Mammary epithelial cell (primary cell): ENCODE measurements at regions not wholly inside any gene's neighbourhood (a gene's known extent, or its start where the extent isn't known, plus 50 kb on each side); places are given as distances from the start of the nearest gene placed in this dataset.

Experiments used
- EZH2 ChIP-seq: IDR thresholded peaks from 2 replicates; pipeline ENCODE4 v1.6.1; 2012; ENCODE audit warnings: low read length, inconsistent platforms, borderline replicate concordance
- TF ChIP-seq, protein P1 (sequence below), 2 donors: IDR thresholded peaks in 1 of 2; conservative IDR thresholded peaks in 1 of 2; 2 replicates each; pipeline ENCODE4 v1.5.1; 2011 to 2012; ENCODE audit warnings: inconsistent platforms in 2 of 2, low read length in 2 of 2, mild to moderate bottlenecking in 2 of 2, control low read depth in 1 of 2, low read depth in 1 of 2; ENCODE audit not compliant: insufficient read depth in 1 of 2; ENCODE audit errors: extremely low read depth in 1 of 2

DNA sequence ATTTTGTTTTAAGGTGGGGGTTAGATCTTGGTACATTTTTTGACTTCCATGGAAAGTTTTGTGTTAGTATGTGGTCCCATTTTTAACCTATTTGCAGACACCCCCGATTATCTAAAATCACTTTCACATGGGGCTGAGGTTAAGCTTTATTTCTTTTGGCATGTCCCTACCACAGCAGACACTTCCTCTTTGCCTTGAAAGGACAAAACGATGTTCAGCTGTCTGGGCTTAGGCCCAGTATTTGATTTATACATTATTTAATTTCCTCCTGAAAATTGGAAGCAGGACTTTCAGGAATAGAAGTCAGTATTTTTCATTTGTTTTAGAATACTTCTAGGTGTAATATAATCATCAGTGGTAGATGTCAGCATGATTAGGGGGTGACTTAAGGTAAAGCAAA is 112.4 kb upstream of the SPRY1 start:
- TF ChIP-seq, protein P1, sequence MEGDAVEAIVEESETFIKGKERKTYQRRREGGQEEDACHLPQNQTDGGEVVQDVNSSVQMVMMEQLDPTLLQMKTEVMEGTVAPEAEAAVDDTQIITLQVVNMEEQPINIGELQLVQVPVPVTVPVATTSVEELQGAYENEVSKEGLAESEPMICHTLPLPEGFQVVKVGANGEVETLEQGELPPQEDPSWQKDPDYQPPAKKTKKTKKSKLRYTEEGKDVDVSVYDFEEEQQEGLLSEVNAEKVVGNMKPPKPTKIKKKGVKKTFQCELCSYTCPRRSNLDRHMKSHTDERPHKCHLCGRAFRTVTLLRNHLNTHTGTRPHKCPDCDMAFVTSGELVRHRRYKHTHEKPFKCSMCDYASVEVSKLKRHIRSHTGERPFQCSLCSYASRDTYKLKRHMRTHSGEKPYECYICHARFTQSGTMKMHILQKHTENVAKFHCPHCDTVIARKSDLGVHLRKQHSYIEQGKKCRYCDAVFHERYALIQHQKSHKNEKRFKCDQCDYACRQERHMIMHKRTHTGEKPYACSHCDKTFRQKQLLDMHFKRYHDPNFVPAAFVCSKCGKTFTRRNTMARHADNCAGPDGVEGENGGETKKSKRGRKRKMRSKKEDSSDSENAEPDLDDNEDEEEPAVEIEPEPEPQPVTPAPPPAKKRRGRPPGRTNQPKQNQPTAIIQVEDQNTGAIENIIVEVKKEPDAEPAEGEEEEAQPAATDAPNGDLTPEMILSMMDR (conservative IDR thresholded peaks at IDR 0.05 in 1 of 2, IDR thresholded peaks at IDR 0.05 in 1 of 2; ENCODE audit: extremely low read depth in 1 of 2, insufficient read depth in 1 of 2, low read depth in 1 of 2, low read length in 2 of 2), result no peak
- no peak for TF ChIP-seq EZH2
